ENCODE measurements at regions not wholly inside any gene's neighbourhood (a gene's known extent, or its start where the extent isn't known, plus 50 kb on each side); places are given as distances from the start of the nearest gene placed in this dataset.

GRCh38 chr6:168826078-168826390, 385.1 kb downstream of the SMOC2 start:
- no peak overlapping the region for H3K9ac ChIP-seq (ENCODE audit: low read length)
- Mint-ChIP-seq H3K4me1 (ENCODE audit: low read depth, unreplicated experiment) (peaks cover 32% of the 10 kb centered on the region), H3K36me3 (ENCODE audit: low read depth, unreplicated experiment) (no peaks in the 10 kb centered on the region), H3K27me3 (ENCODE audit: low read depth, unreplicated experiment) (no peaks in the 10 kb centered on the region), H3K9me3 (ENCODE audit: unreplicated experiment) (no peaks in the 10 kb centered on the region), H3K27ac (ENCODE audit: unreplicated experiment) (no peak overlapping the region), H3K4me3 (ENCODE audit: unreplicated experiment) (no peak overlapping the region)
- no peaks in the 10 kb centered on the region for H3K4me1 ChIP-seq (ENCODE audit: insufficient read depth, low read length)
- H3K27me3 ChIP-seq (ENCODE audit: insufficient read depth, low read length) = no peaks in the 10 kb centered on the region
- H3K79me2 ChIP-seq (ENCODE audit: insufficient read depth, low read length) = no peaks in the 10 kb centered on the region
- no peaks in the 10 kb centered on the region for H3K9me3 ChIP-seq (ENCODE audit: insufficient read depth, low read depth, low read length)
- no peak overlapping the region for H3K27ac ChIP-seq (ENCODE audit: low read depth, low read length)
- H3K4me2 ChIP-seq (ENCODE audit: low read length) = no peak overlapping the region
- TF ChIP-seq, protein P1, sequence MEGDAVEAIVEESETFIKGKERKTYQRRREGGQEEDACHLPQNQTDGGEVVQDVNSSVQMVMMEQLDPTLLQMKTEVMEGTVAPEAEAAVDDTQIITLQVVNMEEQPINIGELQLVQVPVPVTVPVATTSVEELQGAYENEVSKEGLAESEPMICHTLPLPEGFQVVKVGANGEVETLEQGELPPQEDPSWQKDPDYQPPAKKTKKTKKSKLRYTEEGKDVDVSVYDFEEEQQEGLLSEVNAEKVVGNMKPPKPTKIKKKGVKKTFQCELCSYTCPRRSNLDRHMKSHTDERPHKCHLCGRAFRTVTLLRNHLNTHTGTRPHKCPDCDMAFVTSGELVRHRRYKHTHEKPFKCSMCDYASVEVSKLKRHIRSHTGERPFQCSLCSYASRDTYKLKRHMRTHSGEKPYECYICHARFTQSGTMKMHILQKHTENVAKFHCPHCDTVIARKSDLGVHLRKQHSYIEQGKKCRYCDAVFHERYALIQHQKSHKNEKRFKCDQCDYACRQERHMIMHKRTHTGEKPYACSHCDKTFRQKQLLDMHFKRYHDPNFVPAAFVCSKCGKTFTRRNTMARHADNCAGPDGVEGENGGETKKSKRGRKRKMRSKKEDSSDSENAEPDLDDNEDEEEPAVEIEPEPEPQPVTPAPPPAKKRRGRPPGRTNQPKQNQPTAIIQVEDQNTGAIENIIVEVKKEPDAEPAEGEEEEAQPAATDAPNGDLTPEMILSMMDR (IDR thresholded peaks at IDR 0.05; ENCODE audit: insufficient read depth, low read depth, low read length) = no peak
- no peaks in the 10 kb centered on the region for H4K20me1 ChIP-seq (ENCODE audit: insufficient read depth, low read length)
- H3K36me3 ChIP-seq (ENCODE audit: insufficient read depth, low read length) = no peaks in the 10 kb centered on the region
- H2AFZ ChIP-seq (ENCODE audit: low read depth, low read length) = no peak overlapping the region
- DNase-seq (ENCODE audit: low read depth) (no peak), FAIRE-seq (no peak)
- H3K4me3 ChIP-seq (ENCODE audit: insufficient read depth, low read depth, low read length) = no peak overlapping the region

- H3K4me3 ChIP-seq (ENCODE audit: insufficient read depth, low read depth, low read length) = no peak overlapping the region
- FAIRE-seq = no peak
- no peak overlapping the region for H3K9ac ChIP-seq (ENCODE audit: low read length)
- no peak overlapping the region for H3K4me2 ChIP-seq (ENCODE audit: low read length)
- Mint-ChIP-seq H3K4me3 (ENCODE audit: unreplicated experiment) (no peak overlapping the region), H3K27me3 (ENCODE audit: low read depth, unreplicated experiment) (no peaks in the 10 kb centered on the region), H3K9me3 (ENCODE audit: unreplicated experiment) (no peaks in the 10 kb centered on the region), H3K36me3 (ENCODE audit: low read depth, unreplicated experiment) (no peaks in the 10 kb centered on the region), H3K27ac (ENCODE audit: unreplicated experiment) (no peak overlapping the region), H3K4me1 (ENCODE audit: low read depth, unreplicated experiment) (peaks cover 32% of the 10 kb centered on the region)
- no peak for TF ChIP-seq EZH2 (IDR thresholded peaks at IDR 0.05; ENCODE audit: insufficient read depth, low read length)
- TF ChIP-seq, protein P1 (IDR thresholded peaks at IDR 0.05; ENCODE audit: insufficient read depth, low read depth, low read length) = no peak
- no peaks in the 10 kb centered on the region for H3K9me3 ChIP-seq (ENCODE audit: insufficient read depth, low read depth, low read length)
- H3K4me1 ChIP-seq (ENCODE audit: insufficient read depth, low read length) = no peaks in the 10 kb centered on the region
- H2AFZ ChIP-seq (ENCODE audit: low read depth, low read length) = no peak overlapping the region
- no peaks in the 10 kb centered on the region for H3K27me3 ChIP-seq (ENCODE audit: insufficient read depth, low read length)
- DNase-seq (ENCODE audit: low read depth) = no peak
- no peak overlapping the region for H3K27ac ChIP-seq (ENCODE audit: low read depth, low read length)
- H4K20me1 ChIP-seq (ENCODE audit: insufficient read depth, low read length) = no peaks in the 10 kb centered on the region
- H3K36me3 ChIP-seq (ENCODE audit: insufficient read depth, low read length) = no peaks in the 10 kb centered on the region
- H3K79me2 ChIP-seq (ENCODE audit: insufficient read depth, low read length) = no peaks in the 10 kb centered on the region
Measured at GRCh38 chr6:168825226-168826077, 384.5 kb downstream of the SMOC2 start.
